Breast epithelium (tissue), 3 donors: ENCODE measurements at regions not wholly inside any gene's neighbourhood (a gene's known extent, or its start where the extent isn't known, plus 50 kb on each side); places are given as distances from the start of the nearest gene placed in this dataset.

Experiments
- POLR2A ChIP-seq: fragments of 450-650 bp; IDR thresholded peaks from one replicate; pipeline ENCODE4 v1.6.1; 2016; ENCODE audit warnings: antibody characterized with exemption, mild to moderate bottlenecking, moderate library complexity
- TF ChIP-seq, protein P1 (sequence below), 3 donors: fragments of 450-650 bp; IDR thresholded peaks; one replicate each; pipeline ENCODE4 v1.5.1; 2016 to 2017; ENCODE audit warnings: antibody characterized with exemption in 3 of 3, mild to moderate bottlenecking in 3 of 3, moderate library complexity in 3 of 3

GRCh38 chr13:111556496-111556895 is 236.1 kb downstream of the TEX29 start:
- TF ChIP-seq, protein P1, sequence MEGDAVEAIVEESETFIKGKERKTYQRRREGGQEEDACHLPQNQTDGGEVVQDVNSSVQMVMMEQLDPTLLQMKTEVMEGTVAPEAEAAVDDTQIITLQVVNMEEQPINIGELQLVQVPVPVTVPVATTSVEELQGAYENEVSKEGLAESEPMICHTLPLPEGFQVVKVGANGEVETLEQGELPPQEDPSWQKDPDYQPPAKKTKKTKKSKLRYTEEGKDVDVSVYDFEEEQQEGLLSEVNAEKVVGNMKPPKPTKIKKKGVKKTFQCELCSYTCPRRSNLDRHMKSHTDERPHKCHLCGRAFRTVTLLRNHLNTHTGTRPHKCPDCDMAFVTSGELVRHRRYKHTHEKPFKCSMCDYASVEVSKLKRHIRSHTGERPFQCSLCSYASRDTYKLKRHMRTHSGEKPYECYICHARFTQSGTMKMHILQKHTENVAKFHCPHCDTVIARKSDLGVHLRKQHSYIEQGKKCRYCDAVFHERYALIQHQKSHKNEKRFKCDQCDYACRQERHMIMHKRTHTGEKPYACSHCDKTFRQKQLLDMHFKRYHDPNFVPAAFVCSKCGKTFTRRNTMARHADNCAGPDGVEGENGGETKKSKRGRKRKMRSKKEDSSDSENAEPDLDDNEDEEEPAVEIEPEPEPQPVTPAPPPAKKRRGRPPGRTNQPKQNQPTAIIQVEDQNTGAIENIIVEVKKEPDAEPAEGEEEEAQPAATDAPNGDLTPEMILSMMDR (IDR thresholded peaks at IDR 0.05), result no peak
- TF ChIP-seq POLR2A, result no peak
